ENCODE measurements at regions not wholly inside any gene's neighbourhood (a gene's known extent, or its start where the extent isn't known, plus 50 kb on each side); places are given as distances from the start of the nearest gene placed in this dataset.

DNA sequence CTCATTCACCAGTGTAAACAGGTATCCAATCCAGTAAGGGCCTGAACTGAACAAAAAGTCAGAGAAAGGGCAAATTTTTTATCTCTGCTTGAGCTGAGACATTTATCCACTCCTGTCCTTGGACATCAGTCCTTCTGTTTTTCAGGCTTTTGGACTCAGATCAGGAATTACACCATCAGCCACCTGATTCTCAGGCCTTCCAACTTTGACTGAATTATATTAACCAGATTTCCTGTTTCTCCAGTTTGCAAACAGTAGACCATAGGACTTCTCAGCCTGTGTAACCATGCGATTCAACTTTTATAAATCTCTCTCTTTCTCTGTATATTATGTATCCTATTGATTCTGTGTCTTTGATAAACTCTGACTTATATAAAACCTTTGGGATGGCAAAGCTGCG is 289.3 kb upstream of the CDH2 start:
- TF ChIP-seq CTCF (IDR thresholded peaks at IDR 0.05; ENCODE audit: insufficient read depth, low read length), result no peak
- no peak for TF ChIP-seq REST (IDR thresholded peaks at IDR 0.05; ENCODE audit: insufficient replicate concordance, low read depth)
- TF ChIP-seq POLR2AphosphoS5 (IDR thresholded peaks at IDR 0.05; ENCODE audit: low read depth), result no peak
- TF ChIP-seq SPI1 (IDR thresholded peaks at IDR 0.05; ENCODE audit: borderline replicate concordance, low read depth), result no peak
